Vagina (tissue), 2 donors: ENCODE measurements at regions not wholly inside any gene's neighbourhood (a gene's known extent, or its start where the extent isn't known, plus 50 kb on each side); places are given as distances from the start of the nearest gene placed in this dataset.

Experiments used
- POLR2A ChIP-seq, 2 donors: fragments of 450-650 bp; IDR thresholded peaks; one replicate each; pipeline ENCODE4 v1.6.1; 2017; ENCODE audit warnings: antibody characterized with exemption in 2 of 2, mild to moderate bottlenecking in 2 of 2, moderate library complexity in 2 of 2
- POLR2AphosphoS5 ChIP-seq, 2 donors: sonication (generic); formaldehyde crosslinking; IDR thresholded peaks; one replicate each; pipeline ENCODE4 v1.9.0; 2017; ENCODE audit warnings: antibody characterized with exemption in 2 of 2, mild to moderate bottlenecking in 2 of 2, low read depth in 1 of 2; ENCODE audit not compliant: insufficient read depth in 1 of 2
- TF ChIP-seq, protein P1 (sequence below), 3 experiments: fragments of 450-650 bp in 2 of 3; fragments of 200-600 bp in 1 of 3; sonication (generic) in 1 of 3; IDR thresholded peaks; one replicate each; pipeline ENCODE4 v1.5.1; 2017 to 2019; ENCODE audit warnings: antibody characterized with exemption in 3 of 3, mild to moderate bottlenecking in 2 of 3, moderate library complexity in 2 of 3

DNA sequence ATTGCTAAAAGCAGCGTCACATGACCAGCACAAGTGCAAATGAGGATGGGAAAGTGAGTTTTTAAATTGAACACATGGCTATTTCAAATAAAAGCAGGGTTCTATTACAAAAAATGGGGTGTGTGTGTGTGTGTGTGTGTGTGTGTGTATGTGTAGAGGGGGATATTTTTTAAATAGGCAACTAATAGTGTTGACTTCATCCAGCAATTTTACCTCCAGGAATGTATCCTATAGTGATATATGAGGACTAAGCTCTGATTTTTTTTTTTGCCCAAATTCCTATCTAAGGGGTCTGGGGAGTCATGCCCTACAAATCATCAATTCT lies 78.9 kb upstream of the AMN1 start:
- no peak for TF ChIP-seq POLR2A (IDR thresholded peaks at IDR 0.05)
- TF ChIP-seq, protein P1, sequence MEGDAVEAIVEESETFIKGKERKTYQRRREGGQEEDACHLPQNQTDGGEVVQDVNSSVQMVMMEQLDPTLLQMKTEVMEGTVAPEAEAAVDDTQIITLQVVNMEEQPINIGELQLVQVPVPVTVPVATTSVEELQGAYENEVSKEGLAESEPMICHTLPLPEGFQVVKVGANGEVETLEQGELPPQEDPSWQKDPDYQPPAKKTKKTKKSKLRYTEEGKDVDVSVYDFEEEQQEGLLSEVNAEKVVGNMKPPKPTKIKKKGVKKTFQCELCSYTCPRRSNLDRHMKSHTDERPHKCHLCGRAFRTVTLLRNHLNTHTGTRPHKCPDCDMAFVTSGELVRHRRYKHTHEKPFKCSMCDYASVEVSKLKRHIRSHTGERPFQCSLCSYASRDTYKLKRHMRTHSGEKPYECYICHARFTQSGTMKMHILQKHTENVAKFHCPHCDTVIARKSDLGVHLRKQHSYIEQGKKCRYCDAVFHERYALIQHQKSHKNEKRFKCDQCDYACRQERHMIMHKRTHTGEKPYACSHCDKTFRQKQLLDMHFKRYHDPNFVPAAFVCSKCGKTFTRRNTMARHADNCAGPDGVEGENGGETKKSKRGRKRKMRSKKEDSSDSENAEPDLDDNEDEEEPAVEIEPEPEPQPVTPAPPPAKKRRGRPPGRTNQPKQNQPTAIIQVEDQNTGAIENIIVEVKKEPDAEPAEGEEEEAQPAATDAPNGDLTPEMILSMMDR (IDR thresholded peaks at IDR 0.05), result no peak
- no peak for TF ChIP-seq POLR2AphosphoS5 (IDR thresholded peaks at IDR 0.05; ENCODE audit: insufficient read depth in 1 of 2, low read depth in 1 of 2)
